ENCODE measurements at regions not wholly inside any gene's neighbourhood (a gene's known extent, or its start where the extent isn't known, plus 50 kb on each side); places are given as distances from the start of the nearest gene placed in this dataset.

GRCh38 chr7:46714904-46715303, 793.8 kb upstream of the IGFBP3 start:
- no peak for TF ChIP-seq SMARCA5 (IDR thresholded peaks at IDR 0.05)
- TF ChIP-seq NBN (IDR thresholded peaks at IDR 0.05): no peak
- TF ChIP-seq EZH2 (IDR thresholded peaks at IDR 0.05; ENCODE audit: borderline replicate concordance, control insufficient read depth, low read depth, low read length): no peak
- TF ChIP-seq CBX5 (IDR thresholded peaks at IDR 0.05; ENCODE audit: low read depth): no peak
- TF ChIP-seq CTCF (IDR thresholded peaks at IDR 0.05 in 2 of 3, conservative IDR thresholded peaks at IDR 0.05 in 1 of 3; ENCODE audit: control insufficient read depth in 2 of 3, extremely low read depth in 1 of 3, insufficient read depth in 1 of 3, low read depth in 3 of 3, low read length in 3 of 3): no peak
